Cardiac septum (tissue), 1 donor: ENCODE measurements at regions not wholly inside any gene's neighbourhood (a gene's known extent, or its start where the extent isn't known, plus 50 kb on each side); places are given as distances from the start of the nearest gene placed in this dataset.

Experiments used
- DNase-seq: peaks from one replicate; pipeline ENCODE4 v3.0.0-alpha.2; 2020; ENCODE audit warnings: low spot score
- intact Hi-C: fragments of 100-400 bp; cut with DNase I; formaldehyde crosslinking; loops from one replicate; pipeline ENCODE4 v1.14.0; 2022
- donor health status: DM: no; HTN: no; CAD: no.

DNA sequence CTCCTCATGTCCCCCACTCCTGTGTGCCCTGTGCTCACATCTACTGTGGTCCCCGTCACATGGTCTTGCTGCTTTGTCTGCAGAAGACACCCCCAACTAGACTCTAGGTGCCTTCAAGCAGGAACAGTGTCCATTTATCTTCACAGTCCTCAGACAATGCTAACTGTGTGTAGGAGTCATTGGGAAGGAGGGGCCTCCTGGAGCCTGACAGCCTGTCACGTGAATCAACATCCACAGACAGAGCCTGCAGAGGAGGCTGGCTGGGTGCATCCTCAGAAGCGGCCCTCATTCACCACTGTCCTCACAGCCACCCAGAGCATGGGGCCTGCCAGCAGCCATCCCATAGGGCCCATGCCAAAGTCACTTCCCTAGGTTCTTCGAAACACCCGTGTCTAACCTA is 98.7 kb downstream of the MED10 start:
- intact Hi-C loops: no loop called here
- DNase-seq: no peak

GRCh38 chr5:6274846-6275543 is 103.4 kb downstream of the MED10 start:
- DNase-seq: no peak
- intact Hi-C loops: no loop called here

DNA sequence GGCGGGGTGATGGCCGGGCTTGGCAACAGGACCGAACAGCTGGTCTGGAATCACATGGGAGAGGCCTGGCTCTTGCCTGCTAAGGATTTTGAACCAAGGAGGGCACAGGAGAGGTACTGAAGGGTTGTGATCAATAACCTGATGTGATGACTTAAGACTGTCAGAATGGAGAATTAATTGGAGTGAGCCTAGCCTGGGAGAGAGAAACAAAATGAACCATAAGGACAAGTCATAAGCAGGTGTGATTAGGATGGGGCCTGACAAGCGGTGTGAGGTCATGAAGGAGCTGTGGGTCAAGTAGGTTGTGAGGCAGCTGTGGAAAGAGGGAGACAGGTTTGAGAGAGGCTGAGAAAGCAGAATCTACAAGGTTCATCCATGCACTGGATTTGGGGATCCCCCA is 104.6 kb downstream of the MED10 start:
- intact Hi-C loops: no loop called here
- no peak for DNase-seq

- intact Hi-C loops: no loop called here
- no peak for DNase-seq
These were observed 105.1 kb downstream of the MED10 start for GRCh38 chr5:6273090-6273735.

DNA sequence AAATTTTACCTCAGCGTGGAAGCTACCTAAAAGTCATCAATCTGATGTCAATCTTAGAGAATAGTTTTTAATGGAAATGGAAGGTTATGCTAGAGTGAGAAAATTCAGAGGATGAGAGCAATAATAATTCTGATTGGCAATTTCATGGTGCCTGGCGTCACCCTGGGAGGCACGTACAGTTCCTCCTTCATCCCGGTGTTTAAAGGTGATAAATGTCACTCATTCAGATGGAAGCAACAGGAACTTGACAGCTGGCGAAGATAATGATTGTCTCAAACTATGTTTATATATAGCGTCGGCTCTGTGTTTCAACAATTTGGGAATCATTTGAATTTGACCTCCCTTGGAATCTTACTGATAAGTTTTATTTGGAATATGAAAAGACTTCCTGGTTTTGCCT is 108.4 kb downstream of the MED10 start:
- intact Hi-C loops: no loop called here
- no peak for DNase-seq

DNA sequence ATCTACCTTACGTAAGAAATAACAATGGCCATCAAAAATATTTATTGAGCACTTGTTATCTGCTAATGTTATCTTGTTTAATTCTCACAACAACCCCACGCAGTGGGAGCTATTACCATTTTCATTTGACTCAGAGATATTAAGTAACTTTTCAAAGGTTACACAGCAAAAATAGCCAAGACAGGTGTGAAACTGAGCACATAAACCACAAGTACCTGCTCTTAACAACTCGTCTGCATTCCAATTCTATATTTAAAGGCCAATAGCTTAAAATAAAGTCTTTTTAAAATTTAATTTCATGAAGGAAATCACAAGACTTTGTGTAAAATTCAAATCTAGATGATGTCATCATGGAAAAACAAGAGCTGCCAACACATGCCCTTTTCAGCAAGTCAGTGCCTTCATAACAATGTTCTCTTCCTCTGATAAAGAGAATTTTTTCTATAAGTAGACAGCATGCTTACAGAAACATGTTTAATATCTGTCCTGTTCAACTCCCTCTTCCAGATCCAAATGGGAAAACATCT is 111.6 kb downstream of the MED10 start:
- DNase-seq: no peak
- intact Hi-C loops: no loop called here

DNA sequence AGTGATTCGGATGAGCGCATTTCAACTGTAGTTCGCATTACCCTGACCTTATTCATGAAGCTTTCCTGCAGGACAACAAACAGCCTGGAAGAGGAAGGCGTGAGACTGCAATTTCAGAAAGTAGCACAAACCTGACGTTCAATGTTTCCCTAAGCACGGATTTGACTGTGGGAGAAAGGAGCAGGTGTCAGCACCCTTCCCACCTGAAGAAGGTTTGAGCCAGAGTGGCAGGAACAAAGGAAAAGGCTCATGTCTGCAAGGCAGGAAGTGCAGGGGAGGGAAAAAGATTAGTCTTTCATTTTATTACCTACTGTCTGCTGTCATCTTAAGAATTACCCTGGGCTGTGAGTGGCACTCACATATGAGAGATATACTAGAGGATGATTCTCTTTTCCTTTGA is 114.0 kb downstream of the MED10 start:
- intact Hi-C loops: no loop called here
- no peak for DNase-seq

- no peak for DNase-seq
- intact Hi-C loops: no loop called here
These were observed 115.5 kb downstream of the MED10 start for GRCh38 chr5:6262651-6263363.

- DNase-seq: no peak
- intact Hi-C loops: no loop called here
These were observed 116.7 kb downstream of the MED10 start for GRCh38 chr5:6261668-6262067.

DNA sequence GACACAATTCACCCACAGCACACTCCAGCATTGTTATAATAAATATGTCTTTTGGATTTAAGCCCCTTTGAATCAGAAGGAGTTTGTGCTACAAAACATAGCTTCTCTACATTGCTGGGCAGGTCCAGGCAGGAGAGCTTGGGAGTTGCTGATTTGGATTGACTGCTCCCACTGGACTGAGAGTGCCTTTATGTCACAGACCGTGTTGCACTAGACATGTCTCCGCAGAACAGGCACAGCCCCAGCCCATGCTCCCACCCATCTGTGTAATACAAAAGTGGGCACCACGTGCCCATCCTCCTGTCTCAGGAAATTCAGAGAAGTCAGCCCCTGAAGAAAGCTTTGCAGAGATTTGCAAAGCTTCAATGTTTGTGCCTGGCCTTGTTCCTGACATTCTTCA is 117.1 kb downstream of the MED10 start:
- no peak for DNase-seq
- intact Hi-C loops: no loop called here

DNA sequence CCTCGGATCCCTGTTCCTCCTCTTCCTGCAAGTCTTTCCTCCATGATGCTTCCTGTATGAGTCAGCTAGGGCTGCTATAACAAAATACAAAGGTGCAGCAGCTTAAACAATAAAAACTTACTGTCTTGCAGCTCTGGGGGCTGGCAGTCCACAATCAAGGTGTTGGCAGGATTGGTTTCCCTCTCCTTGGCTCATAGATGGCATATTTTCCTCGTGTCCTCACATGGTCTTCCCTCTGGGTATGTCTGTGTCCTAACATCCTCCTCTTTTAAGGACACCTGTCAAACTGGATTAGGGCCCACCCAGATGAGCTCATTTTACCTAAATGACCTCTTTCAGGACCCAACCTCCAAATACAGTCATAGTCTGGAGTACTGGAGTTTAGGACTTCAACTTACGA is 117.5 kb downstream of the MED10 start:
- DNase-seq: no peak
- intact Hi-C loops: no loop called here

DNA sequence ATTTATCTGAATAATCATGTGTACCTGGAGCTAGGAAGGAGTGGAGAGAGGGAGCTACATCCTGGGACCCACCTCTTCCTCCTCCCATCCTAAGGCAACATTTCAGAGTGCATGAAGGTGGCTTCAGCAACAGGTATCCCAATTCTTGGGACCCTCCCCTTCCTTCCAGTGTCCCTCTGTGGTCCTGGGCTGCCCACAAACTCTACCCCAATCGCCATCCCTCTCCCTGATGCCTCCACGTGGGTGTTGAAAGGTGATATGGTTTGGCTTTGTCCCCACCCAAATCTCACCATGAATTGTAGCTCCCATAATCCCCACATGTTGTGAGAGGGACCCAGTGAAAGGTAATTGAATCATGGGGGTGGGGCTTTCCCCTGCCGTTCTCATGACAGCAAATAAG is 121.4 kb downstream of the MED10 start:
- intact Hi-C loops: no loop called here
- DNase-seq: no peak

DNA sequence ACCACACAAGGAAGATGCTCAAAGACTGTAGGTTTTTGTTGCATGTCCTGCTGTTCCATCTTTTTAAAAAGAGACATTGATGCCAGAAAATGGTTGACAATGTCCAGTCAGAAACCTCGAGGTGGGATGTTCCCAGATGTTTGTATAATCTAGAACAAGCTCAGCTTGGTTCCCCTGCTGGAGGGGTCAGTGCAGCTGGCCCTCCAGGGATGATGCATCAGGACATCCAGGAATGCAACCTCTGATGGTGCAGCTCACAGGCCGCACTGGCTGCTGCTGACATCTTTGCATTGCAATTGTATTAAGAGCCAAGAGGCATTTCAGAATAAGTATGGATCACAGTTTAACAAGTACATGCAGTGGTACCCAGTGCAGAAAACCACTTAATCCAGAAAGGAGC is 122.4 kb downstream of the MED10 start:
- DNase-seq: no peak
- intact Hi-C loops: no loop called here

GRCh38 chr5:6253846-6254245 is 124.5 kb downstream of the MED10 start:
- DNase-seq: no peak
- intact Hi-C loops: no loop called here

GRCh38 chr5:6253281-6253680 is 125.1 kb downstream of the MED10 start:
- DNase-seq: no peak
- intact Hi-C loops: no loop called here

DNA sequence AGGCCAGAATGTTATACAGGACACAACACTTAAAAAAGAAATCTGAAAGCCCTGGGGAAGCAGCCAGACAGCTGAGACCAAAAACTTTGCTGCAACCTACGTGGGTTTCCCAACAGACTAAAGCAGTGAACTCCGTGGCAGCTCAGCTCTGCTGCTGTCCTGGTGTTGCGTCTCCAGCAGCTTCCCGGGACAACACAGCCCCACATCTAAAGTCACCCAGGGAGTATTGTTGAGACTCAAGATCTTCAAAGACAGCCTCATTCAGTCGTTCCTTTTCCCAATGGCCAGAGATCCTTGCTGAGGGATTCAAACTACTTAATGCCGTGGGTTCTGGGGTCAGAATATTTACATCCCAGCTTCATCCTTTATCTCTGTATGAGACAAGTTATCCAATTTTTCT is 125.8 kb downstream of the MED10 start:
- no peak for DNase-seq
- intact Hi-C loops: no loop called here

- intact Hi-C loops: no loop called here
- DNase-seq: no peak
These were observed 126.7 kb downstream of the MED10 start for GRCh38 chr5:6251565-6252102.

DNA sequence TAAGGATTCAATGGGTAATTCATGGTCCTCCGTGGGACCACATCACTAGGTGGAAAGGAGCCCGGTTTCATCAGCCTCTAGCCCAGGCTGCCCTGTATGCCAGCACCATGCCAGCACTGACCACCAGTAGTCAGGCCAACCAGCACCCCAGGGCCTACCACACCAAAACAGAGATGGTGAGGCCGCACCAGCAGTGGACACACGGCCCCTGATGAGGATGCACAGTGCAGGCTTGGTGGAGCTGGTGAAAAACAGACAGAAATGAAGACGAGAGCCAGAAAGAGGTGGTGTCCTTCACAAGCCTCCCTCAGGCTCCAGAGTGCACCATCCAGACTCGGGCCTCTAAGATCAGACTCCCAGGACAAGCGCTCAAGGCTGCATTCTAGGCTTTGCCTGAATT is 128.2 kb downstream of the MED10 start:
- intact Hi-C loops: no loop called here
- DNase-seq: no peak

DNA sequence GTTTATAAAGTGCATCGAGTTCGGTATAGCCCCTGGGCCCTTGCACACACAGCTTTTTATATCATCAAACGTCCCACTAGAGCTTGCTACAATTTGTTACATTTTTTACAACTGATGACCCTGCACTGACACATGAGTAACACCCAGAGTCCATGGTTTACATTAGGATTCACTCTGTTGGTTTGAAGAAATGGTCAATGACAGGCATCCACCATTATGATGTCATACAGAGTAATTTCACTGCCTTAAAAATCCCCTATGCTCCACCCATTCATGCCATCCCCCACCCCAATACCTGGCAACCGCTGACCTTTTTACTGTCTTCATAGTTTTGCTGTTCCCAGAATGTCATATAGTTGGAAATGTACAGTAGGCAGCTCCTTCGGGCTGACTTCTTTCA is 130.2 kb downstream of the MED10 start:
- DNase-seq: no peak
- intact Hi-C loops: no loop called here

- DNase-seq: no peak
- intact Hi-C loops: no loop called here
These were observed 131.4 kb downstream of the MED10 start for GRCh38 chr5:6246820-6247437.
